Testis (tissue), 2 donors: ENCODE measurements at regions not wholly inside any gene's neighbourhood (a gene's known extent, or its start where the extent isn't known, plus 50 kb on each side); places are given as distances from the start of the nearest gene placed in this dataset.

Experiments used
- POLR2A ChIP-seq: fragments of 450-650 bp; IDR thresholded peaks from one replicate; pipeline ENCODE4 v1.6.1; 2017; ENCODE audit warnings: antibody characterized with exemption, mild to moderate bottlenecking, moderate library complexity
- TF ChIP-seq, protein P1 (sequence below), 3 experiments: fragments of 450-650 bp in 2 of 3; fragments of 200-600 bp in 1 of 3; sonication (generic) in 1 of 3; IDR thresholded peaks; one replicate each; pipeline ENCODE4 v1.5.1; 2016 to 2019; ENCODE audit warnings: antibody characterized with exemption in 3 of 3, mild to moderate bottlenecking in 2 of 3, moderate library complexity in 1 of 3

DNA sequence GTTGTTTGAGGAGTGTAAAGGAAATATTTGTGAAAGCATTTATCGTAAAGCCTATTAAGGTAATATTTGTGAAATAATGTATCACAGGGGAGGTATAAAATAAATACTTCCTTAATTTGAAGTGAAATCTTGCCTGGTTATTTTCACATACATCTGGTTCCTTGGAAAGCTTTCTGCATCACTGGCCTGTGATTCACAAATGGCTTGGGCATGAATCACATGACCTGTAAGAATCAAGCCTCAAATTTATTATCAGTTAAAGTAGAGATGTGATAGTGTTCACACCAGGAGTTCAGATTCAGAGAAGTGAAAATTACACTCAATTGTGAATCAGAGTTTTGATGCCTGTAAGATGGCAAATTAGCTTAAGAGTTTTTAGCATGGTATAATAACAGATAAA, 1911.4 kb downstream of the STIM2 start:
- TF ChIP-seq, protein P1, sequence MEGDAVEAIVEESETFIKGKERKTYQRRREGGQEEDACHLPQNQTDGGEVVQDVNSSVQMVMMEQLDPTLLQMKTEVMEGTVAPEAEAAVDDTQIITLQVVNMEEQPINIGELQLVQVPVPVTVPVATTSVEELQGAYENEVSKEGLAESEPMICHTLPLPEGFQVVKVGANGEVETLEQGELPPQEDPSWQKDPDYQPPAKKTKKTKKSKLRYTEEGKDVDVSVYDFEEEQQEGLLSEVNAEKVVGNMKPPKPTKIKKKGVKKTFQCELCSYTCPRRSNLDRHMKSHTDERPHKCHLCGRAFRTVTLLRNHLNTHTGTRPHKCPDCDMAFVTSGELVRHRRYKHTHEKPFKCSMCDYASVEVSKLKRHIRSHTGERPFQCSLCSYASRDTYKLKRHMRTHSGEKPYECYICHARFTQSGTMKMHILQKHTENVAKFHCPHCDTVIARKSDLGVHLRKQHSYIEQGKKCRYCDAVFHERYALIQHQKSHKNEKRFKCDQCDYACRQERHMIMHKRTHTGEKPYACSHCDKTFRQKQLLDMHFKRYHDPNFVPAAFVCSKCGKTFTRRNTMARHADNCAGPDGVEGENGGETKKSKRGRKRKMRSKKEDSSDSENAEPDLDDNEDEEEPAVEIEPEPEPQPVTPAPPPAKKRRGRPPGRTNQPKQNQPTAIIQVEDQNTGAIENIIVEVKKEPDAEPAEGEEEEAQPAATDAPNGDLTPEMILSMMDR (IDR thresholded peaks at IDR 0.05), result no peak
- TF ChIP-seq POLR2A, result no peak
